ENCODE measurements at regions not wholly inside any gene's neighbourhood (a gene's known extent, or its start where the extent isn't known, plus 50 kb on each side); places are given as distances from the start of the nearest gene placed in this dataset.

Small RNAs in the stretch of these regions (small RNA-seq; reads per million reads assigned to genes)
- gene MIR663B = 0 reads per million in 2 experiments
- gene RNA5-8SP5 = 0.02 to 0.29 reads per million in 2 experiments
